GM12878 (cell line): ENCODE measurements at regions not wholly inside any gene's neighbourhood (a gene's known extent, or its start where the extent isn't known, plus 50 kb on each side); places are given as distances from the start of the nearest gene placed in this dataset.

Experiments used
- ATAC-seq: fragments of 200-7000 bp; cut with Tn5 transposase; 3 replicates; pipeline ENCODE4 v1.9.1; 2020; ENCODE audit warnings: mild to moderate bottlenecking, moderate library complexity
- BruUV-seq: library from RNA; stranded (reverse); fragments of 400-500 nt; replicated peaks from 2 replicates; lab custom pipeline; 2021; lab: Mats Ljungman, UMichigan
- CTCF ChIA-PET: fragments of 300-600 bp; sonication (Branson Sonifier 250); formaldehyde crosslinking; extraction: SDS; loops from one replicate; lab custom pipeline; 2021; ENCODE audit warnings: inconsistent platforms; lab: Yijun Ruan, JAX
- POLR2A ChIA-PET: fragments of 350-600 bp; formaldehyde crosslinking; extraction: SDS; loops from one replicate; lab custom pipeline; 2021; ENCODE audit warnings: inconsistent platforms; lab: Charles Lee
- RAD21 ChIA-PET: fragments of 300-600 bp; sonication (Branson Sonifier 250); formaldehyde crosslinking; loops from one replicate; lab custom pipeline; 2023; ENCODE audit warnings: antibody characterized with exemption; ENCODE audit not compliant: unreplicated experiment; lab: Charles Lee
- SMC1A ChIA-PET: fragments of 300-600 bp; sonication (Branson Sonifier 250); formaldehyde crosslinking; loops from one replicate; lab custom pipeline; 2023; ENCODE audit not compliant: unreplicated experiment, uncharacterized antibody; lab: Charles Lee
- DNase-seq: peaks from one replicate; pipeline ENCODE4 v3.0.0-alpha.2; 2011; ENCODE audit warnings: low read depth, low spot score
- FAIRE-seq: peaks from 3 replicates; lab custom pipeline; 2011; peaks lifted over from hg19 to GRCh38; lab: Jason Lieb, UNC
- H2AFZ ChIP-seq: 2 replicates; pipeline ENCODE4 v1.6.0; 2011; ENCODE audit warnings: low read depth, low read length, control low read depth; ENCODE audit not compliant: control insufficient read depth
- H3K27ac ChIP-seq: 2 replicates; pipeline ENCODE4 v1.5.1; 2011; ENCODE audit warnings: control low read depth; ENCODE audit not compliant: control insufficient read depth, insufficient read depth
- H3K27me3 ChIP-seq, 2 experiments: replicated peaks in 1 of 2; 2 replicates each; pipeline versions ENCODE4 v1.6.0 to v1.6.1; 2011; ENCODE audit warnings: low read length in 1 of 2; ENCODE audit not compliant: control insufficient read depth in 2 of 2, insufficient read depth in 2 of 2
- H3K36me3 ChIP-seq, 2 experiments: 2 replicates each; pipeline ENCODE4 v1.5.1; 2011; ENCODE audit warnings: low read length in 1 of 2; ENCODE audit not compliant: control insufficient read depth in 2 of 2, insufficient read depth in 2 of 2
- H3K4me1 ChIP-seq: 2 replicates; pipeline ENCODE4 v1.6.1; 2011; ENCODE audit warnings: mild to moderate bottlenecking, low read length, moderate library complexity, mixed read lengths; ENCODE audit not compliant: control insufficient read depth, insufficient read depth
- H3K4me2 ChIP-seq: 2 replicates; pipeline ENCODE4 v1.6.0; 2011; ENCODE audit warnings: control low read depth; ENCODE audit not compliant: control insufficient read depth, insufficient read depth
- H3K4me3 ChIP-seq: fragments of 200-600 bp; sonication (generic); 2 replicates; pipeline ENCODE4 v1.5.1; 2016
- H3K79me2 ChIP-seq: 2 replicates; pipeline ENCODE4 v1.6.0; 2011; ENCODE audit warnings: low read length; ENCODE audit not compliant: control insufficient read depth, insufficient read depth
- H3K9ac ChIP-seq: 2 replicates; pipeline ENCODE4 v1.8.0; 2011; ENCODE audit warnings: low read length, control low read depth, mixed read lengths; ENCODE audit not compliant: control insufficient read depth, insufficient read depth
- H3K9me3 ChIP-seq: replicated peaks from 3 replicates; pipeline ENCODE4 v1.5.1; 2011; ENCODE audit warnings: mild to moderate bottlenecking, low read length; ENCODE audit not compliant: control insufficient read depth, insufficient read depth
- H4K20me1 ChIP-seq: 2 replicates; pipeline ENCODE4 v1.6.0; 2011; ENCODE audit not compliant: control insufficient read depth, insufficient read depth
- BCL11A ChIP-seq: IDR thresholded peaks from 2 replicates; pipeline ENCODE4 v1.6.1; 2011; ENCODE audit warnings: low read depth, low read length
- CHD1 ChIP-seq: IDR thresholded peaks from 2 replicates; pipeline ENCODE4 v1.6.1; 2012; ENCODE audit warnings: low read depth, low read length, improper control_type of control experiment
- E2F4 ChIP-seq: IDR thresholded peaks from 2 replicates; pipeline ENCODE4 v1.6.1; 2012; ENCODE audit warnings: low read depth, low read length, improper control_type of control experiment
- IRF4 ChIP-seq: IDR thresholded peaks from 2 replicates; pipeline ENCODE4 v1.6.1; 2011; ENCODE audit warnings: low read depth, low read length
- LARP7 ChIP-seq: fragments of 450-650 bp; IDR thresholded peaks from 2 replicates; pipeline ENCODE4 v1.6.1; 2017; ENCODE audit warnings: mild to moderate bottlenecking
- PAX8 ChIP-seq: fragments of 450-650 bp; IDR thresholded peaks from 2 replicates; pipeline ENCODE4 v1.6.1; 2017; ENCODE audit warnings: mild to moderate bottlenecking, moderate library complexity
- RB1 ChIP-seq: fragments of 450-650 bp; formaldehyde crosslinking; IDR thresholded peaks from 2 replicates; pipeline ENCODE4 v1.6.1; 2017; ENCODE audit warnings: mild to moderate bottlenecking, borderline replicate concordance
- SRF ChIP-seq, 2 experiments: IDR thresholded peaks; 2 replicates each; pipeline ENCODE4 v1.6.1; 2011; ENCODE audit warnings: low read depth in 2 of 2, low read length in 2 of 2, mild to moderate bottlenecking in 1 of 2, moderate library complexity in 1 of 2
- STAT1 ChIP-seq: fragments of 450-650 bp; conservative IDR thresholded peaks from 2 replicates; pipeline ENCODE4 v1.6.1; 2014; ENCODE audit warnings: antibody characterized with exemption, mild to moderate bottlenecking
- TCF7 ChIP-seq: IDR thresholded peaks from 2 replicates; pipeline ENCODE4 v1.6.1; 2014; ENCODE audit warnings: antibody characterized with exemption, borderline replicate concordance
- ZBTB40 ChIP-seq: fragments of 450-650 bp; IDR thresholded peaks from 2 replicates; pipeline ENCODE4 v1.6.1; 2016; ENCODE audit warnings: mild to moderate bottlenecking, moderate library complexity, borderline replicate concordance
- ZNF687 ChIP-seq: fragments of 450-650 bp; IDR thresholded peaks from 2 replicates; pipeline ENCODE4 v1.6.1; 2017; ENCODE audit warnings: mild to moderate bottlenecking, moderate library complexity
- WGBS: methylation state at CpG from one replicate; pipeline ENCODE4 v1.1.6; 2016; ENCODE audit warnings: low lambda C conversion rate; ENCODE audit not compliant: insufficient replicate concordance, insufficient coverage; ENCODE audit errors: missing lambda C conversion rate; 5-methylcytosine and 5-hydroxymethylcytosine counted together
- in situ Hi-C: fragments of 300-500 bp; cut with MboI; formaldehyde crosslinking; loops from 9 replicates; pipeline ENCODE4 v1.14.3; 2018; ENCODE audit warnings: mixed read lengths
- intact Hi-C: fragments of 100-400 bp; cut with micrococcal nuclease; formaldehyde crosslinking; loops from one replicate; pipeline ENCODE4 v1.14.2; 2022; ENCODE audit not compliant: unreplicated experiment
- TF ChIP-seq, protein P1 (sequence below), 3 experiments: IDR thresholded peaks in 2 of 3; conservative IDR thresholded peaks in 1 of 3; 2 replicates each; pipeline ENCODE4 v1.5.1; 2011; ENCODE audit warnings: low read depth in 3 of 3, low read length in 3 of 3, mild to moderate bottlenecking in 3 of 3, control low read depth in 2 of 3, moderate library complexity in 2 of 3, inconsistent platforms in 1 of 3, mixed read lengths in 1 of 3; ENCODE audit not compliant: control insufficient read depth in 2 of 3, insufficient read depth in 1 of 3; ENCODE audit errors: extremely low read depth in 1 of 3

- TF ChIP-seq ZBTB40 (no peak), IRF4 (no peak)
- TF ChIP-seq, protein P1, sequence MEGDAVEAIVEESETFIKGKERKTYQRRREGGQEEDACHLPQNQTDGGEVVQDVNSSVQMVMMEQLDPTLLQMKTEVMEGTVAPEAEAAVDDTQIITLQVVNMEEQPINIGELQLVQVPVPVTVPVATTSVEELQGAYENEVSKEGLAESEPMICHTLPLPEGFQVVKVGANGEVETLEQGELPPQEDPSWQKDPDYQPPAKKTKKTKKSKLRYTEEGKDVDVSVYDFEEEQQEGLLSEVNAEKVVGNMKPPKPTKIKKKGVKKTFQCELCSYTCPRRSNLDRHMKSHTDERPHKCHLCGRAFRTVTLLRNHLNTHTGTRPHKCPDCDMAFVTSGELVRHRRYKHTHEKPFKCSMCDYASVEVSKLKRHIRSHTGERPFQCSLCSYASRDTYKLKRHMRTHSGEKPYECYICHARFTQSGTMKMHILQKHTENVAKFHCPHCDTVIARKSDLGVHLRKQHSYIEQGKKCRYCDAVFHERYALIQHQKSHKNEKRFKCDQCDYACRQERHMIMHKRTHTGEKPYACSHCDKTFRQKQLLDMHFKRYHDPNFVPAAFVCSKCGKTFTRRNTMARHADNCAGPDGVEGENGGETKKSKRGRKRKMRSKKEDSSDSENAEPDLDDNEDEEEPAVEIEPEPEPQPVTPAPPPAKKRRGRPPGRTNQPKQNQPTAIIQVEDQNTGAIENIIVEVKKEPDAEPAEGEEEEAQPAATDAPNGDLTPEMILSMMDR (IDR thresholded peaks at IDR 0.05 in 2 of 3, conservative IDR thresholded peaks at IDR 0.05 in 1 of 3; ENCODE audit: control insufficient read depth in 2 of 3, extremely low read depth in 1 of 3, insufficient read depth in 1 of 3, low read depth in 3 of 3, low read length in 3 of 3), result no peak
Measured at GRCh38 chr1:185404291-185404690, 87.2 kb upstream of the IVNS1ABP start (continued).

GRCh38 chr1:185402930-185403329 lies 85.9 kb upstream of the IVNS1ABP start:
- intact Hi-C loops, result no loop called here
- no TSS peak for BruUV-seq

More at GRCh38 chr1:185402930-185403329, 85.9 kb upstream of the IVNS1ABP start:
- FAIRE-seq, result no peak
- no peak overlapping the region for H2AFZ ChIP-seq
- H3K4me2 ChIP-seq, result no peak overlapping the region
- H3K27ac ChIP-seq, result no peak overlapping the region
- H4K20me1 ChIP-seq, result no peaks in the 10 kb centered on the region
- no peak for DNase-seq
- H3K79me2 ChIP-seq, result no peaks in the 10 kb centered on the region
- H3K4me3 ChIP-seq, result no peak overlapping the region
- H3K27me3 ChIP-seq, result no peaks in the 10 kb centered on the region
- no peak for ATAC-seq
- ChIA-PET RAD21 (no interaction called here), SMC1A (interaction anchor here (0.8 to 1.1 kb wide), 2 partner anchors 10 to 38 kb away, joined by 3 read pairs; no protein-coding TSS in a partner anchor), POLR2A (interaction anchor here (0.8 kb wide), 1 partner anchor 70 kb away, joined by 3 read pairs; no protein-coding TSS in a partner anchor), CTCF (no interaction called here)
- peaks cover 2% of the 10 kb centered on the region; the same call in 1 of the 3 replicates for H3K9me3 ChIP-seq
- no peaks in the 10 kb centered on the region for H3K36me3 ChIP-seq
- no peak for TF ChIP-seq CHD1
- TF ChIP-seq ZNF687, result no peak
- TF ChIP-seq BCL11A, result no peak
- TF ChIP-seq TCF7, result no peak
- no peak for TF ChIP-seq STAT1
- TF ChIP-seq E2F4, result no peak
- TF ChIP-seq PAX8, result no peak
- TF ChIP-seq SRF (IDR thresholded peaks at IDR 0.05; ENCODE audit: low read depth in 2 of 2, low read length in 2 of 2), result no peak
- TF ChIP-seq RB1, result no peak
- no peak for TF ChIP-seq LARP7
- WGBS, result 96% methylated on average over 3 of the region's 3 CpGs
- H3K9ac ChIP-seq, result no peak overlapping the region
- H3K4me1 ChIP-seq, result no peaks in the 10 kb centered on the region
- in situ Hi-C loops, result no loop called here
